ENCODE measurements at regions not wholly inside any gene's neighbourhood (a gene's known extent, or its start where the extent isn't known, plus 50 kb on each side); places are given as distances from the start of the nearest gene placed in this dataset.
"Not testable (repeated sequence)": the region's sequence is repeated elsewhere in the genome, so short reads cannot be mapped to it uniquely, and the experiment has no call there.

DNA sequence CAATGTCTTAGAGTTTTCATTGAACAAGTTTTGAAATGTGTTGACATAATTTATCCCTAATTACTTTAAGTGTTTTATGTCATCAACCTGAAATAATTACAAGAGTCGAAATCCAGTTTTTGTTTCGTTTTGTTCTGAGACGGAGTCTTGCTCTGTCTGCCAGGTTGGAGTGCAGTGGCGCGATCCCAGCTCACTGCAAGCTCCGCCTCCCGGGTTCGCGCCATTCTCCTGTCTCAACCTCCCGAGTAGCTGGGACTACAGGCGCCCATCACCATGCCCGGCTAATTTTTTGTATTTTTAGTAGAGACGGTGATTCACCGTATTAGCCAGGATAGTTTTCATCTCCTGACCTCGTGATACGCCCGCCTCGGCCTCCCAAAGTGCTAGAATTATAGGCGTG is 1131.0 kb upstream of the LRRTM3 start:
- TF ChIP-seq, protein P1, sequence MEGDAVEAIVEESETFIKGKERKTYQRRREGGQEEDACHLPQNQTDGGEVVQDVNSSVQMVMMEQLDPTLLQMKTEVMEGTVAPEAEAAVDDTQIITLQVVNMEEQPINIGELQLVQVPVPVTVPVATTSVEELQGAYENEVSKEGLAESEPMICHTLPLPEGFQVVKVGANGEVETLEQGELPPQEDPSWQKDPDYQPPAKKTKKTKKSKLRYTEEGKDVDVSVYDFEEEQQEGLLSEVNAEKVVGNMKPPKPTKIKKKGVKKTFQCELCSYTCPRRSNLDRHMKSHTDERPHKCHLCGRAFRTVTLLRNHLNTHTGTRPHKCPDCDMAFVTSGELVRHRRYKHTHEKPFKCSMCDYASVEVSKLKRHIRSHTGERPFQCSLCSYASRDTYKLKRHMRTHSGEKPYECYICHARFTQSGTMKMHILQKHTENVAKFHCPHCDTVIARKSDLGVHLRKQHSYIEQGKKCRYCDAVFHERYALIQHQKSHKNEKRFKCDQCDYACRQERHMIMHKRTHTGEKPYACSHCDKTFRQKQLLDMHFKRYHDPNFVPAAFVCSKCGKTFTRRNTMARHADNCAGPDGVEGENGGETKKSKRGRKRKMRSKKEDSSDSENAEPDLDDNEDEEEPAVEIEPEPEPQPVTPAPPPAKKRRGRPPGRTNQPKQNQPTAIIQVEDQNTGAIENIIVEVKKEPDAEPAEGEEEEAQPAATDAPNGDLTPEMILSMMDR (IDR thresholded peaks at IDR 0.05): not testable (repeated sequence)
- not testable (repeated sequence) for TF ChIP-seq POLR2A (IDR thresholded peaks at IDR 0.05)
